Fibroblast of lung (primary cell): ENCODE measurements at regions not wholly inside any gene's neighbourhood (a gene's known extent, or its start where the extent isn't known, plus 50 kb on each side); places are given as distances from the start of the nearest gene placed in this dataset.

Experiments used
- DNase-seq, 2 donors: peaks; one replicate each; pipeline versions ENCODE4 v3.0.0 to v3.0.0-alpha.2; 2010; ENCODE audit warnings: low read depth in 2 of 2
- H2AFZ ChIP-seq: 2 replicates; pipeline ENCODE4 v1.5.1; 2012; ENCODE audit warnings: low read length, control low read depth, inconsistent platforms
- H3K27ac ChIP-seq: 2 replicates; pipeline ENCODE4 v1.5.1; 2011; ENCODE audit warnings: low read length, control low read depth; ENCODE audit not compliant: insufficient read depth
- H3K27me3 ChIP-seq: 2 replicates; pipeline ENCODE4 v1.5.1; 2011; ENCODE audit warnings: mild to moderate bottlenecking, low read length; ENCODE audit not compliant: control insufficient read depth, insufficient read depth
- H3K36me3 ChIP-seq: 2 replicates; pipeline ENCODE4 v1.5.1; 2011; ENCODE audit warnings: low read length; ENCODE audit not compliant: control insufficient read depth, insufficient read depth
- H3K4me1 ChIP-seq: 2 replicates; pipeline ENCODE4 v1.5.1; 2011; ENCODE audit warnings: low read length; ENCODE audit not compliant: control insufficient read depth, insufficient read depth; ENCODE audit errors: extremely low read depth
- H3K4me2 ChIP-seq: 2 replicates; pipeline ENCODE4 v1.5.1; 2011; ENCODE audit warnings: low read length, control low read depth; ENCODE audit not compliant: insufficient read depth; ENCODE audit errors: extremely low read depth
- H3K4me3 ChIP-seq, 4 experiments: fragments of 200-600 bp in 1 of 4; sonication (generic) in 1 of 4; replicated peaks in 1 of 4; 2 replicates each; pipeline ENCODE4 v1.5.1; 2011 to 2016; ENCODE audit warnings: low read length in 4 of 4, low read depth in 3 of 4, mild to moderate bottlenecking in 3 of 4, control low read depth in 2 of 4, inconsistent platforms in 1 of 4, mixed read lengths in 1 of 4; ENCODE audit not compliant: insufficient read depth in 1 of 4; ENCODE audit errors: control extremely low read depth in 1 of 4
- H3K79me2 ChIP-seq: 2 replicates; pipeline ENCODE4 v1.5.1; 2012; ENCODE audit warnings: mild to moderate bottlenecking, low read length, inconsistent platforms; ENCODE audit not compliant: control insufficient read depth, insufficient read depth
- H3K9ac ChIP-seq: 2 replicates; pipeline ENCODE4 v1.5.1; 2011; ENCODE audit warnings: mild to moderate bottlenecking, low read length, control low read depth; ENCODE audit not compliant: insufficient read depth
- H3K9me3 ChIP-seq: 2 replicates; pipeline ENCODE4 v1.5.1; 2012; ENCODE audit warnings: low read depth, low read length; ENCODE audit not compliant: control insufficient read depth, insufficient read depth
- H4K20me1 ChIP-seq: 2 replicates; pipeline ENCODE4 v1.5.1; 2011; ENCODE audit warnings: low read length; ENCODE audit not compliant: control insufficient read depth, insufficient read depth; ENCODE audit errors: extremely low read depth
- EZH2 ChIP-seq: IDR thresholded peaks from 2 replicates; pipeline ENCODE4 v1.5.1; 2012; ENCODE audit warnings: low read length, control low read depth, mild to moderate bottlenecking; ENCODE audit errors: missing control alignments
- TF ChIP-seq, protein P1 (sequence below), 2 donors: IDR thresholded peaks in 1 of 2; conservative IDR thresholded peaks in 1 of 2; 1 replicate in 1 of 2; 2 replicates in 1 of 2; pipeline ENCODE4 v1.5.1; 2011 to 2012; ENCODE audit warnings: low read length in 2 of 2, control low read depth in 1 of 2, inconsistent platforms in 1 of 2, low read depth in 1 of 2, mild to moderate bottlenecking in 1 of 2

DNA sequence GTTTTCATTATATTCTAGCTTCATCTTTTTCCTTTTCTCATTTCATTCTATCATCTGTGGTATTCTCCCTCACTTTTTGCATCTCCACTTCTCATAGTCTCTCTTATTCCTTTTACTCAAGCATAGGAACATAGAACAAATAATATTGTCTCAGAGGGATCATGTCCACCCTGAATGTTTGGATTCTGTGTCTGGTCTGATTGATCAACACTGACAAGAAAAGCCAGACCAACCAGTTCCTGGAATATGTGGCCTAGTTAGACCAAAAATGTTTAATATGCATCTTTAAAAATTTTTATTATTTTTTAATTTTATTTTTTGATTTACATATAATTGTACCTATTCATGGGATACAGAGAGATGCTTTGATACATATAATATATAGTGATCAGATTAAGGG lies 212.0 kb upstream of the ALCAM start:
- no peak overlapping the region for H3K4me3 ChIP-seq
- H4K20me1 ChIP-seq, result no peaks in the 10 kb centered on the region
- H3K9me3 ChIP-seq, result no peaks in the 10 kb centered on the region
- H3K27ac ChIP-seq, result no peak overlapping the region
- no peak overlapping the region for H3K4me2 ChIP-seq
- no peak overlapping the region for H3K9ac ChIP-seq
- no peak for DNase-seq
- H3K4me1 ChIP-seq, result no peaks in the 10 kb centered on the region
- H3K27me3 ChIP-seq, result no peaks in the 10 kb centered on the region
- no peak for TF ChIP-seq EZH2
- TF ChIP-seq, protein P1, sequence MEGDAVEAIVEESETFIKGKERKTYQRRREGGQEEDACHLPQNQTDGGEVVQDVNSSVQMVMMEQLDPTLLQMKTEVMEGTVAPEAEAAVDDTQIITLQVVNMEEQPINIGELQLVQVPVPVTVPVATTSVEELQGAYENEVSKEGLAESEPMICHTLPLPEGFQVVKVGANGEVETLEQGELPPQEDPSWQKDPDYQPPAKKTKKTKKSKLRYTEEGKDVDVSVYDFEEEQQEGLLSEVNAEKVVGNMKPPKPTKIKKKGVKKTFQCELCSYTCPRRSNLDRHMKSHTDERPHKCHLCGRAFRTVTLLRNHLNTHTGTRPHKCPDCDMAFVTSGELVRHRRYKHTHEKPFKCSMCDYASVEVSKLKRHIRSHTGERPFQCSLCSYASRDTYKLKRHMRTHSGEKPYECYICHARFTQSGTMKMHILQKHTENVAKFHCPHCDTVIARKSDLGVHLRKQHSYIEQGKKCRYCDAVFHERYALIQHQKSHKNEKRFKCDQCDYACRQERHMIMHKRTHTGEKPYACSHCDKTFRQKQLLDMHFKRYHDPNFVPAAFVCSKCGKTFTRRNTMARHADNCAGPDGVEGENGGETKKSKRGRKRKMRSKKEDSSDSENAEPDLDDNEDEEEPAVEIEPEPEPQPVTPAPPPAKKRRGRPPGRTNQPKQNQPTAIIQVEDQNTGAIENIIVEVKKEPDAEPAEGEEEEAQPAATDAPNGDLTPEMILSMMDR (conservative IDR thresholded peaks at IDR 0.05 in 1 of 2, IDR thresholded peaks at IDR 0.05 in 1 of 2; ENCODE audit: low read depth in 1 of 2, low read length in 2 of 2), result no peak
- no peaks in the 10 kb centered on the region for H3K79me2 ChIP-seq
- H2AFZ ChIP-seq, result no peak overlapping the region
- no peaks in the 10 kb centered on the region for H3K36me3 ChIP-seq

DNA sequence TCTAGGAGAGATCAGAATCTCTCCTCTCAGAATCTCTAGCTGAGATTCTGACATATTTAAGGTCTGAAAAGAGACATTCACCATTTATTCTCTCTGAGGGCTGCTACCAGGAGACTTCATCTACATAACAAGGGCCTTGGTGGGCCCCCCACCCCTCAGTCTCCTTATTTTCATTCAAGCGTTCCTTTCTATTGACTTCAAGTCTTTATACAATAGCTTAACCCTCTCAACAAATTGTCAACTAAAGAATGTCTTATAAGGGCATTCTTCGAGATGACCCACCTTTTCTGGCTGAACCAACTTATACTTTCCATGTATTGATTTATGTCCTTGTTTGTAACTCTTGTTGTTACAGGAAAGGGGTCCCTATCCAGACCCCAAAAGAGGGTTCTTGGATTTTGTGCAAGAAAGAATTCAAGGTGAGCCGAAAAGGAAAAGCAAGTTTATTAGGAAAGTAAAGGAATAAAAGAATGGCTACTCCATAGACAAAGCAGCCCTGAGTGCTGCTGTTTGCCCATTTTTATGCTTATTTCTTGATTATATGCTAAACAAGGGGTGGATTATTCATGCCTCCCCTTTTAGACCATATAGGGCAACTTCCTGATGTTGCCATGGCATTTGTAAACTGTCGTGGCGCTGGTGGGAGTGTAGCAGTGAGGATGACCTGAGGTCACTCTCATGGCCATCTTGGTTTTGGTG lies 209.5 kb upstream of the ALCAM start:
- no peaks in the 10 kb centered on the region for H3K9me3 ChIP-seq
- H2AFZ ChIP-seq, result no peak overlapping the region
- H3K4me3 ChIP-seq, result no peak overlapping the region
- DNase-seq, result no peak
- no peaks in the 10 kb centered on the region for H3K27me3 ChIP-seq
- H3K4me2 ChIP-seq, result no peak overlapping the region
- H3K4me1 ChIP-seq, result no peaks in the 10 kb centered on the region
- H4K20me1 ChIP-seq, result no peaks in the 10 kb centered on the region
- no peak overlapping the region for H3K9ac ChIP-seq
- no peak overlapping the region for H3K27ac ChIP-seq
- TF ChIP-seq EZH2, result no peak
- TF ChIP-seq, protein P1 (conservative IDR thresholded peaks at IDR 0.05 in 1 of 2, IDR thresholded peaks at IDR 0.05 in 1 of 2; ENCODE audit: low read depth in 1 of 2, low read length in 2 of 2), result no peak
- H3K79me2 ChIP-seq, result no peaks in the 10 kb centered on the region
- no peaks in the 10 kb centered on the region for H3K36me3 ChIP-seq

DNA sequence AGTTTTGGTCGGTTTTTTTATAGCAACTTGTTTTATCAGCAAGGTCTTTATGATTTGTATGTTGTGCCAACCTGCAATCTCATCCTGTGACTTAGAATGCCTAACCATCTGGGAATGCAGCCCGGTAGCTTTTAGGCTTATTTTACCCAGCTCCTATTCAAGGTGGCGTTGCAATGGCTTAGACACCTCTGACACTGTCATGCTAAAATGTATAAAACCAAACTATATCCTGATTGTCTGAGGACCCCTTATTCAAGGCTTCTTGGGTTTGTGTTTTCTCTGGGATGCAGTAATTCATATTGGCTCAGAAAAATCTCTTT lies 209.0 kb upstream of the ALCAM start:
- Histone ChIP-seq H3K4me3 (no peak overlapping the region), H3K27ac (no peak overlapping the region), H3K79me2 (no peaks in the 10 kb centered on the region), H3K9me3 (no peaks in the 10 kb centered on the region), H3K4me1 (no peaks in the 10 kb centered on the region), H3K36me3 (no peaks in the 10 kb centered on the region), H3K27me3 (no peaks in the 10 kb centered on the region), H4K20me1 (no peaks in the 10 kb centered on the region), H3K4me2 (no peak overlapping the region), H2AFZ (no peak overlapping the region), H3K9ac (no peak overlapping the region)
- no peak for DNase-seq
- TF ChIP-seq, protein P1 (conservative IDR thresholded peaks at IDR 0.05 in 1 of 2, IDR thresholded peaks at IDR 0.05 in 1 of 2; ENCODE audit: low read depth in 1 of 2, low read length in 2 of 2), result no peak
- TF ChIP-seq EZH2, result no peak
